GM19238 (cell line): ENCODE measurements at regions not wholly inside any gene's neighbourhood (a gene's known extent, or its start where the extent isn't known, plus 50 kb on each side); places are given as distances from the start of the nearest gene placed in this dataset.

Source experiments
- DNase-seq: peaks from one replicate; pipeline ENCODE4 v3.0.0; 2011; ENCODE audit warnings: low spot score; ENCODE audit not compliant: insufficient read length

DNA sequence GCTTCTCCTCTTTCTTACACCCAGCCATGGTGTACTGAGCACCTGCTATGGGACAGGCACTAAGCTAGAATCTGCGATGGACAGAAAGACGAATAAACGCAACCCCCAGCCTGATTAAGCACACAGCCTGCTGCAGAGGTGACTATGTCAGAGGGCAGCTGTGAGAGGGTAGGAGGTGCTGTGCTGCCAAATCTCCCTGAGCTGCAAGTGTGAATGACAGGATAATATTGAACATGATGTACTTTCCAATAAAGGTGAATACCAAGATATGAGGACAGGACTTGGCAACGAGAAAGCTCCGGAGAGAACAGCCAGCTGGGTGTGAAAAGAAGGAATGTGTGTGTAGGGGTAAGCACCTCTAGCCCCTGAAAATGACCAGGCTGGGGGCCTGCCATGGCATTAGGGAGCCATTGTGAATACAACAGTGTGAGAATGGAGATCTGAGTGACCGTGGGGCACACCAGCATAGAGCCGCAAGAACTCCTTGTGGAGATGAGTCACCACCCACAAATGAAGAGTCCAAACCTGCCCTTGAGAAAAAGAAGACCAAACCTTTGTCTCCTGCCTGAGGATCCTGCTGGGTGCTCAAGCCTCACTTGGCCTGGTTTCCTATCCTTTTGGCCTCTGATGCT, 83.0 kb upstream of the ATF3 start:
- no peak for DNase-seq

DNA sequence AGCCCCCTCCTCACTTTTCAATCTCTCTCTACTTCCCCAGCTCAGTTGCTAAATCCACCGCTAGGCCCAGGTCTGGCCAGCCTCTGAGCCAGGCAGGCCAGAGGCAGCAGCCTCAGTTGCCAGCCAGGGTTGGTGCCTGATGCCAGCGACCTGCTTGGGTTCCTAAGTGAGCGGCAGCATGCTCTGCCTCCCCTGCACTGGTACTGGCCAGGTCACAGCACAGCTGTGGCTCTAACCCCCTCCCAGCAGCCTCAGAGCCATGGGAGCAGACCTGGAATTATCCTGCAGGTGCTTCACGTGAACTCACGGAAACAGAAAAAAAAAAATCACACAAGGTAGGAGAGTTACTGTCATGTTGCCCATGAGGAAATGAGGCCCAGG, 82.5 kb upstream of the ATF3 start:
- DNase-seq = no peak

DNA sequence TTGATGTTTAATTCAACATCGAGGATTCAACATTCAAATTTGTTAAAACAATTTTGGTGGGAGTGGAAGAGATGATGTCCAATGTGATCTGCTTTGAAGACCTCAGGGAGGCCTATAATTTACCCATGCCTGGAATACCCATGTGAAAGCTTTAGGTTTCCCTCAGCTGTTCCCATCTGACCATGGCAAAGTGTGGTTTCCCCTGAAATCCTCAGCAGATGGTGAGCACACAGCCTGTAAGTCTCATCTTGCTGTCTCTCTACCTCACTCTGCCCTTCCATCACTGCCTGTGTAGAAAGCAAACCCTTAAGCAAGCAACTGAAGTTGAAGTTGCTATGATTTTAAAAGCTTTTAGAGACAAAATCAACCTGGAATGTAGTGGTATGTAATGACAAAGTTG, 80.1 kb upstream of the ATF3 start:
- no peak for DNase-seq

DNA sequence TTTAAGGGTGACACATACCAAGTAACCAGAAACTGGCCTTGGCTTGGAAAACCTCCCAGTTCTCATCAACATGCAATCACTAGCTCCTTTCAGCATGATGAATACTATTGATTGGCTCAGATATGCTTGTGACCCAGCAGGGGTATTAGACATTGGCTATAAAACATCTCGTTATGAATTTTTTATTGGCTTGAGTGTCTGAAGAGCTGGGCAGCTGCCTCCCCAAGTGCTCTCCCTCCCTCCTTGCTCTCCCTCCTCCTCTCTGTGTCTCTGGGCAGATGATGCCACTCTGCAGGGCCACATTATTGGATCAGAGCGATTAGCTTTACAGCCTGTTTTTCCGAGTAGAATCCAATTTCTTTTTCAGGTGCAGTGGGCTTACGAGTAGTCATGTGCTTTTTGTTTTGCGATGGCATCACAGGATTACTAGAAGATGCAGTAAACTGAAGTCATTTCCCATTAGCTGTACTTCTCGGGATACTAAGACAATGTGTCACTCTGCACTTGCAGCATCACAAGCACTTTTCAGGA, 79.3 kb upstream of the ATF3 start:
- no peak for DNase-seq

DNA sequence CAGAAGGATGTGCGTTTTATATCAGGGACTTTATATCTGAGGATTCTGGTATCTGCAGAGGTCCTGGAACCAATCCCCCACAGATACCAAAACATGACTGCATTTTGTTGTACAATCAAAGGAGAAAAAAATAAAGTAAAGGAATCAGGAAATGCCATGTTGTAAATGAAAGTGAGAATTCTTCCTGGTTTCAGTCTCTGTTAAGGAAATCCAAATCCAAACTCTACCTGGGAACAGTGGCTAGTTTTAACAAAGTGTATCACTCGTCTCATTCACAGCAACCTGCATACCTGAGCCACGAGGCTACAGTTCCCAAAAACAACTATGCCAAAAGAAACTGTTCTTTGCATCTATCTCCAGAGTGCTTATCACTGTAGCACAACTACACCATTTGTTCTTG, 77.3 kb upstream of the ATF3 start:
- no peak for DNase-seq

DNA sequence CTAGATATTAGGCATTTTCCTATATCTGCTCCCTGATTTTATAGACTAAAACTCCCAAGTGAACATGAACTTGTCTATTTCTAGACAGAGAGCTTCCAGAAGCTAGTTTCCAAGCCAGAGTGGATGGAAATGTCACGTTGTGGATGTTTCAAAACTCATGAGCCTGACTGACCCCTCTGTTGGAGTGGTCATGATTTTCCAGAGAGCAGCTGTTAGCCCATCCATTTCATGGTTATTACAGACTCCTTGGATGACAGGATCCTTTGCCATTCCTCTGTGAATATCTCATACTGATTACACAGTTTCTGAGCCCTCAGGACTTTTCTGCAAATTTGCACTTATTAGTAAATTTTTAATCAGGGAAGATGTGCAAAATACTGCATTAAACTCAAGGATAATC, 76.8 kb upstream of the ATF3 start:
- DNase-seq = no peak

DNA sequence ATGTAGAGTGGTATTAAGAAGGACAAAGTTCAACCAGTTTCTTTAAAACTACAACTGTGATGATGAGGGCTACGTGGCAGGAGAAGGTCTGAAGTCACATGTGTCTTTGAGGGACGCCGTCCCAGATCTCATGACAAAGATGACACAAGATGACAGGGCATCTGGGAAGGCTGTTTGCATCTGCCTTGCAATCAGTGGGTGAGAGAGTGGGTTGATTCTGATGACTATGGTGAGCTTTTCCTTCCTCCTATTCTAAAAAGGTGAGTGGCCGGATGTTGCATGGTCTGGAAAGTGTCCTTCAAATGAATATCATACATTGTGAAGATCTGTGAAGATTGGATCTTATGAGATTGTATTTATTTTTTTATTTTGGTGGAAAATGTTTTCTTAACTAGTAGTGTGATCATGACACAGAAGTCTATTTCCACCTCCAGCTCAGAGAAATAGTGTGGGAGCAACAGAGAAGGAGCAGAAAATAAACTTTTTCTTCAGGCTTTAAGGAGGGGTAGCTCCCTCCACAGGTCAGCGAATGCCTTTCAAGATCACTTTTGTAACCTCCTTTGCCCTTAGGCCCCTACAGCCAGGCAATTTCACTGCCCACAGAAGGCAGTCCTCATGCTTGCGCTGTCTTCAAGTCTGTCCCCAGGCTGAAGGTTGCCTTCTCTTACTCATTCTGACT, 76.0 kb upstream of the ATF3 start:
- DNase-seq = no peak

DNA sequence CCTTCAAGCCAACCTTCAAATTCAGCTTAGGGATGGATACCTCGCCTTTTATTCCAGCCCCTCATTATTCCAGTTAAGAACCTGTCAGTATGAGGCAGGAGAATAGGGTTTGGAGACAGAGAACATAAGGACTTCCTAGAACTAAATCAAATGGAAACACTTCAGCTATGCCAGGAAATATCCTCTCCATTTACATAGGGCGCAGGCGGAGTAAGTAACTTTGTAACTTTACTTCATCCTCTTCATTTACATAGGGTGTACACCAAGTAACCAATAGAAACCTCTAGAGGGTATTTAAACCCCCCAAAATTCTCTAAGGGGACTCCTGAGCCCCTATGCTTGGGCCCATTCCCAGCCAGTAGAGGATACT, 75.4 kb upstream of the ATF3 start:
- DNase-seq = no peak

DNA sequence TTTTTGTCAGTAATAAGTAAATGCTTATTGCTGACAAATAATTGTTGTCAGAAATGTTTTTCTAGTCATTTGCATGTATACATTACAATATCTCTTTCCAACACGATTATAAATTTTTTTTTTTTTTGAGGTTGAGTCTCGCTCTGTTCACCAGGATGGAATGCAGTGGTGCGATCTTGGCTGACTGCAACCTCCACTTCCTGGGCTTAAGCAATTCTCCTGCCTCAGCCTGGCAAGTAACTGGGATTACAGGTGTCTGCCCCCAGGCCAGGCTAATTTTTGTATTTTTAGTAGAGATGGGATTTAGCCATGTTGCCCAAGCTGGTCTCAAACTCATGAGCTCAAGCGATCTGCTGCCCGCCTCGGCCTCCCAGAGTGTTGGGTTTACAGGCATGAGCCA, 72.0 kb upstream of the ATF3 start:
- DNase-seq = no peak

DNA sequence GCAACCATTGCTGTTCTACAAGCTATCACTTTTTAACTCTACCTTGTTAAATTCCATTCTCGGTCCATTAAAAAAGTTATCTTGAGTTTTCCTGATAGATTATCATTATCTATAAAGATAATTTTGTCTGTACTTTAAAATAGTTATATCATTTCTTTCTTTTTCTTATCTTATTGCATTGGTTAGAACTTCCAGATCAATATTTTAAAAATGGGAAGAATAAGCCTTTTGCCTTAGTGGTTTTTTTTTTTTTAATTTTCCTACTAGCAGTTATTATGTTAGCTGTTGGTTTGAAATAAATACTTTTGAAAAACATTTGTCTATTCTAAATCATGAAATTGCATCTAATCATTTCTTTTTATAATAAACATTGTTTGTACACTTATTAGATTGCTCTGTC, 71.0 kb upstream of the ATF3 start:
- no peak for DNase-seq

DNA sequence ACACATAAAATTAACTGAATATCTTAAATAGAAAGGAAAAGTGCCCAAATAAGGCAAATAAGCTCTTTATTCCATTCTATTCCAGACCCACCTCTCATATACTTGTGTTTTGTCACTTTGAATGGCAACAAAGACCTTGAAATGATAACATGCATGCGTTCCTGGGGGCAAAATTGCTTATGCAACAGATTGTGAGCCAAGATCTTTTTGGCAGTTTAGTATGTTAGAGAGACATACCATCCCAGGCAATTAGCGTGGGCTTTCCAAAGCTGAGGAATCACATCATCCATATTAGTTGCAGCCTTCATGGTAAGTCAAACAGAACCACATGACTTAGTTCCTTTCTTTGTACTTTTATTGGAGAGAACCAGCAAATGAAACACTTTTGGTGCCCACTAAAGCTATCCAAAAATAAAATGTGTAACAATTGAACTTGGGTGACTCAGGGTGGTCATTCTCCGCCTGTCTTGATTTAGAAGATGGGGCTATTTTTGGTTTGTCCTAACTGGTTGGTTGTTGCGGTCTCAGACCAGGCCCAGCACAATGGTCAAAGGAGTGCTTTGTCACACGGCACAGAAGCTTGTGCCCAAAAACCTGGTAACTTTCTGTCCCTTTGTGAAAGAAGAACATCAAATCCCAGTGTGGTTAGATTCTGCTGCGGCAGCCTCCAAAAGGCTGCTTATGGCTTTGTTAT, 68.7 kb upstream of the ATF3 start:
- no peak for DNase-seq

DNA sequence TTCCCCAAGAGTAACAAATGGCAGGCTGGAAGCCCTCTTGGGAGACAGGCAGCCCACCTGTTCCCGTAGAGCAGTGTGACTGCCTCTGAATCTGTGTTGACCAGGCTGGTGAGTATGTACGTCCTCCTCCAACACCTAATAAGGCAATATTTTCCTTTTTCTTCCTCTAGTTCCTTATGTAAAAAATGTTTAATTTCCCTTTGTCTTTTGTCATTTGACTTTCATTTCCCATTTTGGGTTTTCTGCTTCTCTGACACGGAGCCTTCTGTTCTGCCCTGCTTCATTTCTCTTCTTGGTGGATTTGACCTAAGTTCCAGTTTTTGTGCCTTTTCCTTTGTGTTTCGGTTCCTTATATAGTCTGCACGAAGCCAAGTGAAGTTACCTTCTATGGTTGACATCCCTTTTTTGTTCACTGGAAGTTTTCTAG, 65.8 kb upstream of the ATF3 start:
- DNase-seq = no peak

DNA sequence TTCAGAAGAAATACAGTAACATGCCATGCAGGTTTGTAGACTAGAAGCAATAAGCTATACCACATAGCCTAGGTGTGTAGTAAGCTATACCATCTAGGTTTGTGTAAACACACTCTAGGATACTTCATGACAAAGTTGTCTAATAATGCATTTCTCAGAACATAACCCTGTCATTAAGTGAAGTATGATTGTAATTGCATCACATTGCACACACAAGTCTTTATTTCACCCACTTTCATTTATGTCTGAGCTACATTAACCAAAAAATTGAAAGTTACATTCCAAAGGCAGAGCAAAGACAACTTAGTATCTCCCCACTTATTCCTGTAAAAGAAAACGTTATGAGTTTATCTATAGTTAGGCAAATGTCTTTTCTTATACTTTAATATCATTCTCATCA, 64.5 kb upstream of the ATF3 start:
- DNase-seq = no peak

DNA sequence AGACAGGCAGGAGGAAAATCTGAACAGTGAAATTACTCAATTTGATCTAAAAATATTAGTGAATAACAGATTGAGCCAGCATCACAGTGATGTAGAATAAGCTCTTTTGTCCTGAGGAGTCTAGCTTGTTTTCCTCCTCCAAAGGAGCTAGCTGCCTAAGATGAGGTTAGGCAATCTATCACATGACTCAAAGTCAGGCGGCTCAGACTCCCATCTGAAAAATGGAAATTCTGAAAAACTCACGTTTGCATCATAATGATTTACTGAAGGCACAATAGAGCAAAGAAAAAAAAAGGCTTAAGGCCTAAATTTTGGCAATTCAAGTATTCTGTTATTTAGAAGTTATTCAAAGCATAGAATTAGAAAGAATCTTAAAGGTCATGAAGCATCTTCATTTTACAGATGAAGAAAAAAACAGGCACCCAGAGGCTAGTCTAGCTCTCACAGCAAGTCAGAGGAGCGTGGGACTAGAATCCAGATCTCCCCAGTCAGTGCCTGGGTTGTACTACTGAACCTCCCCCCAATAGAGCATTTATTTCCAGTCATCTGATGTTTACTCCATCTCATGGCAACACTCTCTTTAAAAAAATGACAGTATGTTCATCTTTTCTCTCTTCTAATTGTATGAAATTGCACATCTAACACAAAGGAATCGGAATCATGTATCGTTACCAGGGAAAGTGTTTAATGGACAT, 62.5 kb upstream of the ATF3 start:
- DNase-seq = no peak

DNA sequence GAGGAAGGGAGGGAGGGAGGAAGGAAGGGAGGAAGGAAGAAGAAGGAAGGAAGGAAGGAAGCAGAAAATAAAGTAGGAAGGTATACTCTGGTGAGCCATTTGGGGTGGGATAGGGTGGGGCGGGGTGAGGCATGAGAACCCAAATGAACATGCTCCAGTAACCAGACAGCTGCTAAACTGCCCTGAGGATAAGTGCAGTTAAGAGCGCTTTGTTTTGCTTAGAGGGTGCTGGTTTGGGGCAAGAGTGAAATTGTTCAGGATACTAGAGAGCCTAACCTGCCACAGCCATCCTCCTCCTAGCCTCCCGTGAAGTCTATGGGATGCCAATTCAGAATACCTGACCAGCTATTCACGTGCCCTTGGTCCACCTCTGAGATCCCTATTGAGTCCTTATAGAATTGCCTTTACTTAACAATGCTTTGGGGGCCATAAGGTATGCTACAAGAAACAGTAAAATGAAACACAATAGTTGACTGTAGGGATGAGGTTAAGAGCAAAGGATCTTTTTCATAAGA, 59.0 kb upstream of the ATF3 start:
- DNase-seq = no peak

DNA sequence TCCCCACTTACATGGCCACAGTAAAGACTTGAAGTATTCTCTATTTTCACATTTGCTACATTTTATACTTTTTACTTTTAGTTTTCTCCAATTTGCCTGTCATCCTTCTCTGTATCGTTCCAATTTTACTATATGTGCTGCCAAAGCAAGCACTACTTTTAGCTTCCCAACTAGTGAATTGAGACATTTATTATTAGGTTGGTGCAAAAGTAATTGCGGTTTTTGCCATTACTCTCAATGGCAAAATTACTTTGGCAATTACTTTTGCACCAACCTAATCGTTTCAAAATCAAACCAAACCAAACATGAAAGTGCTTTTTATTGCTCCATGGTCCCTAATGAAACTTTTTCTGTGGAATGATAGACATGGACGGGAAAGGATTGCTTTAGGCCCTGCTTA, 56.6 kb upstream of the ATF3 start:
- DNase-seq = no peak

DNA sequence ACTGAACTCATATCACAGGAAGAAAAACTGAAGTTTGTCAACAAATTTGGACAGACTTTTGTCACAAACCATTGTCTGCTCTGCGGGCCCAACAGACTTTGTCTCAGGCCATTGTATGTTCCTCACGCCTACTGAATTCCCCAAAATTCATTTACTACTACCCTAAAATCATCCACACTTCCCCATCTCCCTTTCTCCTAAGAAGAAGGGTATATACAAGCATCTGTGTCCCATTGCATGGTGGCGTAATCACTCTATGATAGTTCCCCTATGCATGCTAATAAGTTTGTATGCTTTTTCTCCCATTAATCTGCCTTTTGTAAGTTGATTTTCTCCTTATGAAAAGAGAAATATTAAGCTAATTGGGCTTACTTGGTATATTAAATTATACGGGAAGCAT, 54.9 kb upstream of the ATF3 start:
- DNase-seq = no peak

DNA sequence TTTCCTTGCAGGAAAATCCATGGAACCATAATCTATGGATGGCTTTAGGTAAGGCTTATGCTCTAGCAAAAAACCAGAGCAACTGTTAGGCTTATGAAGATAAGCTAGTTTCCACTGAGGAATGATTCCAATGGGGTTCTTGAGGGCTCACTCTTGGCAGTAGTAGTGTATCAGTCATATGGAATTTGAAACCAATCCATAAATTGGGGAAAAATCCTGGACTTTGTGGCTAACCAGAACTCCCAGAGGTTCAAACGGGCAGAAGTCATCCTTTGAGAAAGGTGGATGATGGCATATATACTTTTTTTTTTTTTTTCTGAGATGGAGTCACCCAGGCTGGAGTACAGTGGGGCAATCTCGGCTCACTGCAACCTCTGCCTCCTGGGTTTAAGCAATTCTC, 54.2 kb upstream of the ATF3 start:
- DNase-seq = no peak

DNA sequence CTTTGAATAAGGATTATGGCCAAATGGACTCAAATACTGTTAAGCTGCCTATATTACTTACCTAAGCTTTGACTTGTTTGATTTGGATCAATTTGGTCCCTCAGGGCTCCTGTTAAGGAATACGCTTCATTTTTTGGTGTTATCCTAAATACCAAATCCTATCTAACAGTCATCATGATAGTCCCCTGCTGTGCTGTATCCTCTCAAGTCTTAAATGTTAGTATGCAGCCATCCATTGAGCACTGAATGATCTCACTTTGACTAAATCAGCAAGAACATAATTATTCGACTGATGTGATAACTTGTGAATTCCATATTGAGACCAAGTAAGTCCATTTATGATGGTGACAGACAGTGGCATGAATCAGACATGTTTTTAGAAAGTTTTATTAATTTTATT, 53.1 kb upstream of the ATF3 start:
- no peak for DNase-seq

DNA sequence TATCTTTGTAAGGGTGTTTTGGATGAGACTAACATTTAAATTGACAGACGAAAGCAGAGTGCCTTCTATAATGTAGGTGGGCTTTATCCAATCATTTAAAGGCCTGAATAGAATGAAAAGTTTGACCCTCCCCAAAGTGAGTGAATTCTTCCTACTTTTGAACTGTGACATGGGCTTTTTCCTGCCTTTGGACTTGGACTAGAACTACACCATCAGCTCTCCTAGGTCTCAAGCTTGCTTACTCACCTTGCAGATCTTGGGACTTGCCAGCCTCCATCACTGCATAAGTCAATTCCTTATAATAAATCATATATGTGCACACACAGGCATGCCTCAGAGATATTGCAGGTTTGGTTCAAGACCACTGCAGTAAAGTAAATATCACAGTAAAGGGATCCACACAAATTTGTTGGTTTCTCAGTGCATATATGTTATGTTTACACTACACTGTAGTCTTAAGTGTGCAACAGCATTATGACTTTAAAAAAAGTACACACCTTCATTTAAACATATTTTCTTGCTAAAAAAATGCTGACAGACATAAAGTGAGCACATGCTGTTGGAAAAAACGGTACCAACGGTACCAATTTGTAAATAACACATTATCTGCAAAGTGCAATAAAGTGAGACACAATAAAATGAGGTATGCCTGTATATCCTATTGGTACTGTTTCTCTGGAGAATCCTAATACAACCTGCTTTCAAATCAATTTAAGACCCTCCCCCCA, 51.6 kb upstream of the ATF3 start:
- DNase-seq = no peak
